ENCODE measurements at regions not wholly inside any gene's neighbourhood (a gene's known extent, or its start where the extent isn't known, plus 50 kb on each side); places are given as distances from the start of the nearest gene placed in this dataset.
"Not testable (repeated sequence)": the region's sequence is repeated elsewhere in the genome, so short reads cannot be mapped to it uniquely, and the experiment has no call there.

DNA sequence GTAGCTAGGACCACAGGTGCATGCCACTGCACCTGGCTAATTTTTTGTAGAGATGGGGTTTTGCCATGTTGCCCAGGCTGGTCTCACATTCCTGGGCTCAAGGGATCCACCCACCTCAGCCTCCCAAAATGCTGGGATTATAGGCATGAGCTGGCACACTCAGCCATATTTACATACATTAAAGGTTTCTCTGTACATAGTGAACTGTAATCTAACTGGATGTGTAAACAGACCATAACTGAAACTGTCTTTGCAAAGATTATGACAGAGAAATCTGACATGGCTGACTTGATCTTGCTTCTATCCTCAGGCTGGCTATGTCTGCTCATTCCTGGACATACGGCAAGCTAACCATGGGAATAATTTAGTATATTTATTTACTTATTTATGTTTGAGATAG is 139.2 kb upstream of the XPO1 start:
- no peak overlapping the region for H3K9ac ChIP-seq (ENCODE audit: low read length)
- H3K4me1 ChIP-seq (ENCODE audit: control insufficient read depth, insufficient read depth, low read length), result no peaks in the 10 kb centered on the region
- no peaks in the 10 kb centered on the region for H3K27me3 ChIP-seq (ENCODE audit: control insufficient read depth, insufficient read depth, low read length)
- H3K4me3 ChIP-seq (ENCODE audit: low read depth, low read length), result no peak overlapping the region
- H3K9me3 ChIP-seq (ENCODE audit: control insufficient read depth, insufficient read depth, low read depth, low read length), result peaks cover 30% of the 10 kb centered on the region
- no peaks in the 10 kb centered on the region for H3K36me3 ChIP-seq (ENCODE audit: control insufficient read depth, insufficient read depth, low read length)
- no peak overlapping the region for H3K27ac ChIP-seq (ENCODE audit: low read depth, low read length)

- no peak overlapping the region for H3K4me3 ChIP-seq (ENCODE audit: low read depth, low read length)
- H3K27ac ChIP-seq (ENCODE audit: low read depth, low read length), result no peak overlapping the region
- H3K9me3 ChIP-seq (ENCODE audit: control insufficient read depth, insufficient read depth, low read depth, low read length), result peaks cover 30% of the 10 kb centered on the region
- H3K27me3 ChIP-seq (ENCODE audit: control insufficient read depth, insufficient read depth, low read length), result no peaks in the 10 kb centered on the region
- H3K9ac ChIP-seq (ENCODE audit: low read length), result no peak overlapping the region
- peaks cover 15% of the 10 kb centered on the region for H3K4me1 ChIP-seq (ENCODE audit: control insufficient read depth, insufficient read depth, low read length)
- H3K36me3 ChIP-seq (ENCODE audit: control insufficient read depth, insufficient read depth, low read length), result no peaks in the 10 kb centered on the region
Measured at GRCh38 chr2:61675204-61675603, 137.0 kb upstream of the XPO1 start.

GRCh38 chr2:61671561-61672315 is 133.6 kb upstream of the XPO1 start:
- Histone ChIP-seq H3K9ac (ENCODE audit: low read length) (no peak overlapping the region), H3K27me3 (ENCODE audit: control insufficient read depth, insufficient read depth, low read length) (no peaks in the 10 kb centered on the region), H3K4me3 (ENCODE audit: low read depth, low read length) (no peak overlapping the region), H3K4me1 (ENCODE audit: control insufficient read depth, insufficient read depth, low read length) (peaks cover 15% of the 10 kb centered on the region), H3K27ac (ENCODE audit: low read depth, low read length) (no peak overlapping the region), H3K36me3 (ENCODE audit: control insufficient read depth, insufficient read depth, low read length) (no peaks in the 10 kb centered on the region), H3K9me3 (ENCODE audit: control insufficient read depth, insufficient read depth, low read depth, low read length) (peaks cover 23% of the 10 kb centered on the region)

DNA sequence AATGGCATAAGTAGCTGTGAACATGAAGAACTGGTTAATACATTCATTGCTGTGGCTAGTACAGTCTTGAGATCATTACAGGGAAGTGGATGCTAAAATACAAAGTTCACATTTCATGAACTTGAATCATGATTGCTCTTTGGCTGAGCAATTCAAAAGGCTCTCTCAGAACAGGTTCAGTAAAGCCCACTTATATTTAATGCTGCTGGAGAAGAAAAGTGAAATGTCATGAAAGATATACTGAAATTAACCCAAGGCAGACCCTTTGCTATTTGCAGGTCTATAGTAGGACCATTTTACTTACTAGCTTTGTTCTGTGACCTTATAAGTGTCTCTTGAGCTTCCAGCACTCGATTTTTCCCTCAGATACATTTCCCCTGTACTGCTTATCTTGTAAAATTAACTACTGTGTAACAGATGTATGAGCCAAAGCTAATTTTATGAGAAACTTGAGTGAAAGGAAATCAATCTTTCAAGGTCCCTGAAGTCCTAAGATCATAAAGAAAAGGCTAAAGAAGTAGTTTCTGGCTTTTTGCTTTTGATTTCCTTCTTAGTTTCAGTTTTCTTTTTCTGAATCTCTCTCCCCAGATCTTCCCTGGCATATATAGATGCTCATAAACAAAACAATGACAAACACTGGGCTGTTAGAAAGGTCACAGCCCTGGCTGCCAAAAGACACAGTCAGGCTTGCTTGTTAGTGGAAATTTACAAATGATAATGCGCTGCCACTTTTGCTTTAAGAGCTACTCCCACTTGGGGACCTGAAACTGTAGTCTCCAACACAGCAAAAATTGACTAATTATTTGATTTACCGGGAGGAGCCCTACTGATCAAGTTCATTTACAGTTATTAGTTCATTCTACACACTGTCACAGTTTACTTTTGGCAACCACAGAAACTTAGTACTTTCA is 132.7 kb upstream of the XPO1 start:
- Histone ChIP-seq H3K9ac (ENCODE audit: low read length) (no peak overlapping the region), H3K27me3 (ENCODE audit: control insufficient read depth, insufficient read depth, low read length) (no peaks in the 10 kb centered on the region), H3K4me1 (ENCODE audit: control insufficient read depth, insufficient read depth, low read length) (peaks cover 15% of the 10 kb centered on the region), H3K27ac (ENCODE audit: low read depth, low read length) (0 out of 2 replicates have a peak overlapping the region, but pooled peaks have one; percentile 8), H3K9me3 (ENCODE audit: control insufficient read depth, insufficient read depth, low read depth, low read length) (peaks cover 19% of the 10 kb centered on the region), H3K36me3 (ENCODE audit: control insufficient read depth, insufficient read depth, low read length) (no peaks in the 10 kb centered on the region), H3K4me3 (ENCODE audit: low read depth, low read length) (no peak overlapping the region)

- no peak overlapping the region for H3K27ac ChIP-seq (ENCODE audit: low read depth, low read length)
- H3K9ac ChIP-seq (ENCODE audit: low read length), result no peak overlapping the region
- no peaks in the 10 kb centered on the region for H3K9me3 ChIP-seq (ENCODE audit: control insufficient read depth, insufficient read depth, low read depth, low read length)
- H3K4me3 ChIP-seq (ENCODE audit: low read depth, low read length), result no peak overlapping the region
- H3K4me1 ChIP-seq (ENCODE audit: control insufficient read depth, insufficient read depth, low read length), result no peaks in the 10 kb centered on the region
- no peaks in the 10 kb centered on the region for H3K27me3 ChIP-seq (ENCODE audit: control insufficient read depth, insufficient read depth, low read length)
- H3K36me3 ChIP-seq (ENCODE audit: control insufficient read depth, insufficient read depth, low read length), result no peaks in the 10 kb centered on the region
Measured at GRCh38 chr2:61664190-61664589, 126.0 kb upstream of the XPO1 start.

DNA sequence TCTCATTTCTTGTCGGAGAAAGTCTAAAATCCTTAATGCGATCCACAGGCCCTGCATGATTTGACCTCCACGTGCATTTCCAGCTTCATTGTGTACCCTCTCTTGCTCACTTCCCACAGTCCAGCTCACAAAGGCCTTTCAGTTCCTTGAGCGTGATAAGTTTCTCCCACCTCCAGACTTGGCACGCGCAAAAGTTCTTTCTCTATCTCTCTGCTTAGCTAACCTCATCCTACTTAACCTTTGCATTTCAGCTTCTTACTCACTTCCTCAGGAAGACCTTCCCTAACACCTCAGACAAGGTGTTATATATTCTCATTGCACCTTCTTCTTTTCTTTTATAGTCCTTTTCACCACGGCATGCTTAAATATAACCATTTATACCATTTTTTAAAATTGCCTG is 124.8 kb upstream of the XPO1 start:
- H3K36me3 ChIP-seq (ENCODE audit: control insufficient read depth, insufficient read depth, low read length), result no peaks in the 10 kb centered on the region
- H3K4me3 ChIP-seq (ENCODE audit: low read depth, low read length), result no peak overlapping the region
- no peaks in the 10 kb centered on the region for H3K4me1 ChIP-seq (ENCODE audit: control insufficient read depth, insufficient read depth, low read length)
- H3K9ac ChIP-seq (ENCODE audit: low read length), result no peak overlapping the region
- H3K27me3 ChIP-seq (ENCODE audit: control insufficient read depth, insufficient read depth, low read length), result no peaks in the 10 kb centered on the region
- H3K9me3 ChIP-seq (ENCODE audit: control insufficient read depth, insufficient read depth, low read depth, low read length), result no peaks in the 10 kb centered on the region
- no peak overlapping the region for H3K27ac ChIP-seq (ENCODE audit: low read depth, low read length)

DNA sequence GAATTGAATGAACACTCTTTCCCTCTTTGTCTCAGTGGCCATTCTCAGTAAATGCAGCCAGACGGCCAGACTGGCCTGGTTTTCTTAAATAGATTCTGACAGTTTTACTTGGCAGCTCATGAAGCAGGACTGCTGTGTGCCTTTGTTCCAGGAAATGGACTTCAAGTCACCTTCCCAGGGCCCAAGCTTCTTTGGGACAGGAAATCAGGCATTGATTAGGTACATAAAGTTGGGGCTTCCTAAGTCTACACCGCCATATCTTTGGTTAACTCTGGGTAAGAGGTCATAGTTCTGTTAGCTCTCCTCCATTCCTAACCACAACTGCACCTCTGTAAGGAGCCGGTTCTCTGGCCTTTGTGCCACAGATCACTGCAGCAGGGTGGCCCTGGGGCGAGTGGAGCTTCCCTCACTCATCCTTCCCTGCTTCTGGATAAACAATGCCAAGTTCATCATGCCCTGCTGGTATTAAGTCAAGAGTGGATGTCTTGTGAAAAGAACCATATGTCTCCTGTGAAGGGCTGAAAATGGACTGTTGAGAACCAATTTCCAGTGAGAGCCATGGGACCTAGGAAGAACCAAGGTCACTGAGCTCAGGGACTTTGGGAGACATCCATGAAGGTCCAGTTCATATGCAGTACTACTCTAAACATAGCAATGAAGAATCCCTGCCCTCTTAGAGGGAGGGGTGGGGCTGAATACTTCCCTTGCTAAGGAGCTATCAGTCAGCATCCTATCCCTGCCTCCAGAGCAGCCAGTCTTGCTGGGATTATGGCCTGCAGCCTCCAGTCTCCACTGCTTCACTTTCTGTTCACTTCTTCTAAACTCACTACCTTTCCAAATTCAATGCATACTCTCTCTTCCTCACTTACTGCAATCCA is 122.6 kb upstream of the XPO1 start:
- H3K9ac ChIP-seq (ENCODE audit: low read length), result no peak overlapping the region
- H3K4me1 ChIP-seq (ENCODE audit: control insufficient read depth, insufficient read depth, low read length), result no peaks in the 10 kb centered on the region

DNA sequence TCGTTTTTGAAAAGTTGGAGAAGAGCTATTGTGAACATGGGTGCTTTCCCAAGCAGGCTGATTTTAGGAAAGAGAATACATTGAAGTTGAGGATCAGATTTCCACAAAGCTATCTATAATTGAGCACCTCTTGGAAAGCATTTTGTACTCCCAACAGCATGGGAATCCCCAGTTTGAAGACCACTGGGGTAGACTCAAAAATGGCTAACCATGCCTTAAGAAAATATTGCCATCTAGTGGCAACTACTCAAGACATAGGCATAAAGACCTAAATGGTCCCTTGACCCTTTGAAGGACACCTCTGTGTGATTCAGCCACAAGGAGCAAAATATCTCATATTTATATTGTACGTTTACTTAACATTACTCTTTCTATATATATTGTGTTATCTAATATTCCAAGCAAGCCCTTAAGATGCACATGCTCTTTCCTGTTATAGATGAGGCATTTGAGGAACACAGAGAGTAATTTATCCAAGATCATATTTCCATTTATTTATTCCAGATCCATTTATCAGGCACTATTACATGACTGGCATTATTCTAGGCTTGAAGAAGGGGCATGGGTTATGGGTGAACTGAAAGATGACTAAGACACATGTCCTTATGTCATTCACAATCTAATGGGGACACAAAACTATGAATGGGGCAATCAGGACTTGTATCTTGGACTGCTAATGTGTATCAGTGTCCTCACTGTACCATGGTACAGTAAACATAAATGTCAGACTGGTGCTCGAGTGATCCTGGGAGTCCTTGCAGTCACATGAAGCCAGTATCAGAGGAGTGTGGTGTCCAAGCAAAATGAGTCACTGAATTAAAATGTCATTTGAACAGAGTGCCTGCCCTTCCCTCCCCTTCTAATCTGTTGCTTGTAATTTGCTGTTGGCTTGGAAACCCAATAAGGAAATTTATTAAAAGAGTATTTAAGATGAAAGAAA is 121.0 kb upstream of the XPO1 start:
- no peak overlapping the region for H3K4me3 ChIP-seq (ENCODE audit: low read depth, low read length)
- no peak overlapping the region for H3K27ac ChIP-seq (ENCODE audit: low read depth, low read length)
- no peaks in the 10 kb centered on the region for H3K4me1 ChIP-seq (ENCODE audit: control insufficient read depth, insufficient read depth, low read length)
- H3K27me3 ChIP-seq (ENCODE audit: control insufficient read depth, insufficient read depth, low read length), result no peaks in the 10 kb centered on the region
- no peaks in the 10 kb centered on the region for H3K36me3 ChIP-seq (ENCODE audit: control insufficient read depth, insufficient read depth, low read length)
- no peak overlapping the region for H3K9ac ChIP-seq (ENCODE audit: low read length)
- no peaks in the 10 kb centered on the region for H3K9me3 ChIP-seq (ENCODE audit: control insufficient read depth, insufficient read depth, low read depth, low read length)

More for the DNA sequence above, 122.6 kb upstream of the XPO1 start:
- H3K36me3 ChIP-seq (ENCODE audit: control insufficient read depth, insufficient read depth, low read length), result no peaks in the 10 kb centered on the region
- no peaks in the 10 kb centered on the region for H3K9me3 ChIP-seq (ENCODE audit: control insufficient read depth, insufficient read depth, low read depth, low read length)
- no peaks in the 10 kb centered on the region for H3K27me3 ChIP-seq (ENCODE audit: control insufficient read depth, insufficient read depth, low read length)
- H3K4me3 ChIP-seq (ENCODE audit: low read depth, low read length), result no peak overlapping the region
- H3K27ac ChIP-seq (ENCODE audit: low read depth, low read length), result no peak overlapping the region

GRCh38 chr2:61649946-61650345 is 111.8 kb upstream of the XPO1 start:
- H3K9me3 ChIP-seq (ENCODE audit: control insufficient read depth, insufficient read depth, low read depth, low read length), result peaks cover 36% of the 10 kb centered on the region; the same call in 1 of the 2 replicates
- not testable (repeated sequence) for H3K4me1 ChIP-seq (ENCODE audit: control insufficient read depth, insufficient read depth, low read length); H3K9ac ChIP-seq (ENCODE audit: low read length); H3K27me3 ChIP-seq (ENCODE audit: control insufficient read depth, insufficient read depth, low read length); H3K4me3 ChIP-seq (ENCODE audit: low read depth, low read length); H3K27ac ChIP-seq (ENCODE audit: low read depth, low read length); H3K36me3 ChIP-seq (ENCODE audit: control insufficient read depth, insufficient read depth, low read length)

GRCh38 chr2:61649021-61649420 is 110.9 kb upstream of the XPO1 start:
- no peaks in the 10 kb centered on the region for H3K4me1 ChIP-seq (ENCODE audit: control insufficient read depth, insufficient read depth, low read length)
- H3K9ac ChIP-seq (ENCODE audit: low read length), result no peak overlapping the region
- H3K27ac ChIP-seq (ENCODE audit: low read depth, low read length), result no peak overlapping the region
- no peaks in the 10 kb centered on the region for H3K27me3 ChIP-seq (ENCODE audit: control insufficient read depth, insufficient read depth, low read length)
- H3K9me3 ChIP-seq (ENCODE audit: control insufficient read depth, insufficient read depth, low read depth, low read length), result peaks cover 36% of the 10 kb centered on the region; the same call in 1 of the 2 replicates
- H3K4me3 ChIP-seq (ENCODE audit: low read depth, low read length), result no peak overlapping the region
- H3K36me3 ChIP-seq (ENCODE audit: control insufficient read depth, insufficient read depth, low read length), result no peaks in the 10 kb centered on the region
